Activated CD4-positive, alpha-beta T cell treated with anti-CD3 and anti-CD28 coated beads, Interleukin-2, amount 50 U/mL, for 1 hour (primary cell): ENCODE measurements at regions not wholly inside any gene's neighbourhood (a gene's known extent, or its start where the extent isn't known, plus 50 kb on each side); places are given as distances from the start of the nearest gene placed in this dataset.
"Not testable (repeated sequence)": the region's sequence is repeated elsewhere in the genome, so short reads cannot be mapped to it uniquely, and the experiment has no call there.

ENCODE experiments used
- DNase-seq: peaks from one replicate; pipeline ENCODE4 v3.0.0-alpha.2; 2020

DNA sequence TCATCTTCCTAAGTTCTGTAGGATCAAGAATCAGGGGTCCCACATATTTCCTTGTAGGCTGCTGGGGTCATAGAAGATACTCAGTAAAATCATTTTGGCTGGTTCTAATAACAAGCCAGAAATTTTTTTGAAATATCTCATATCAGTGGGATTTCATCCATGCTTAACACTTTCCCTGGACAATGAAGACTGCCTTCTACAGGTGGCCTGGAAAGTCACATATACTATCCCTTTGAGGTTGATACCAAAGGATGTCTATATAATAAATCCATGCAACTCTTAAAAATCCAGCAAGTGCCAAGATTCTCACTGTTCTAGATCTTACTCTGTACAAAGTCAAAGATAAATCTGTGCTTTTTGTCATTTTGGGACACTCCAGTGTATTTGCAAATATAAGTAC is 225.8 kb upstream of the NEBL start:
- no peak for DNase-seq

DNA sequence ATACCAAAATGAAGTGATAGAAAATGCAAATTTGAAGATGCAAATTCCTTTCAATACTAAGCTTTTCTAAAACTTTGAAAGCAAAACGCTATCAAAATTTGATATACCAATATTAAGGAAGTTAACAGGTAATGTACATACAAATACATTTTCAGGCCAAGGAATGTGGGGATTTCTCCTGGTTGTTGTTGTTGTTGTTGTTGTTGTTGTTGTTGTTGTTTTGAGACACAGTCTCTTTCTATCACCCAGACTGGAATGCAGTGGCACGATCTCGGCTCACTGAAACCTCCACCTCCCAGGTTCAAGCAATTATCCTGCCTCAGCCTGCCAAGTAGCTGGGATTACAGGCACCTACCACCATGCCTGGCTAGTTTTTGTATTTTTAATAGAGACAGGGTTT is 224.7 kb upstream of the NEBL start:
- DNase-seq: not testable (repeated sequence)

DNA sequence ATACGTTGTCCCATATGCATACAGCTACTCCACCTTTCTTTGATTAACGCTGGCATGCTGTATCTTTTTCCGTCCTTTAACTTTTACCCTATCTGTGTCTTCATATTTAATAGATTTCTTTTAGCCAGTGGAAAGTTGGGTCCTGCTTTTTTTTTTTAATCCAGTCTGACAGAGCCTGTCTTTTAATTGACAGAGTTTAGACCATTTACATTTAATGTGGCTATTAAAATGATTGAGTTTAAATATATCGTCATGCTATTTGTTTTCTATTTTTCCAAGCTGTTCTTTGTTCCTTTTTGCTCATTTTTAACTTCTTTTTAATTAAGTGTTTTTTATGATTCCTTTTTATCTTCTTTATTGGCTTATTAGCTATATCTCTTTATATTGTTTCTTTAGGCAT is 217.6 kb upstream of the NEBL start:
- DNase-seq: no peak

DNA sequence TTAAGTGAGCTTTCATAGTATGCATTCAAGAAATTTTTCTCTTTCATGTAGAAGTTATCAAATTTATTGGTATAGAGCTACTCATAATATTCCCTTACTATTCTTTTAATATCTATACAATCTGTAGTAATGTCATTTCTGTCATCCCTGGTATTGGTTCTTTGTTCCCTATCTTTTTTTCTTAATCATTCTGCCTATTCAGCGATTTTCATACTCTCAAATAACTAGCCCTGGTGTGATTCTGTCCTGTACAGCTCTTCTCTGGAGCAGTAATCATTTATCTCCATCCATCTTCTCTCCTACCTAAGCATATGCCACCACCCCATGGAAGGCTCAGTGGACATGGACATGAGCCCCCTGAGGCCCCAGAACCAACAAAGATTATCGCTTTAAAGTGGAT is 213.2 kb upstream of the NEBL start:
- no peak for DNase-seq

DNA sequence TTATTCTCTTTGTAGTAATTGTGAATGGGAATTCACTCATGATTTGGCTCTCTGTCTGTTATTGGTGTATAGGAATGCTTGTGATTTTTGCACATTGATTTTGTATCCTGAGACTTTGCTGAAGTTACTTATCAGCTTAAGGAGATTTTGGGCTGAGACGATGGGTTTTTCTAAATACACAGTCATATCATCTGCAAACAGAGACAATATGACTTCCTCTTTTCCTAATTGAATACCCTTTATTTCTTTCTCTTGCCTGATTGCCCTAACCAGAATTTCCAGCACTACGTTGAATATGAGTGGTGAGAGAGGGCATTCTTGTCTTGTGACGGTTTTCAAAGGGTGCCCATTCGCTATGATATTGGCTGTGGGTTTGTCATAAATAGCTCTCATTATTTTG is 209.8 kb upstream of the NEBL start:
- DNase-seq: not testable (repeated sequence)

DNA sequence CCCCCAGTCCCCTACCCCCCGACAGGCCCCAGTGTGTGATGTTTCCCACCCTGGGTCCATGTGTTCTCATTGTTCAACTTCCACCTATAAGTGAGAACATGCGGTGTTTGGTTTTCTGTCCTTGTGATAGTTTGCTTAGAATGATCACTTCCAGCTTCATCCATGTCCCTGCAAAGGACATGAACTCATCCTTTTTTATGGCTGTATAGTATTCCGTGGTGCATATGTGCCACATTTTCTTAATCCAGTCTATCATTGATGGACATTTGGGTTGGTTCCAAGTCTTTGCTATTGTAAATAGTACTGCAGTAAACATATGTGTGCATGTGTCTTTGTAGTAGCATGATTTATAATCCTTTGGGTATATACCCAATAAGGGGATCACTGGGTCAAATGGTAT is 208.2 kb upstream of the NEBL start:
- not testable (repeated sequence) for DNase-seq

DNA sequence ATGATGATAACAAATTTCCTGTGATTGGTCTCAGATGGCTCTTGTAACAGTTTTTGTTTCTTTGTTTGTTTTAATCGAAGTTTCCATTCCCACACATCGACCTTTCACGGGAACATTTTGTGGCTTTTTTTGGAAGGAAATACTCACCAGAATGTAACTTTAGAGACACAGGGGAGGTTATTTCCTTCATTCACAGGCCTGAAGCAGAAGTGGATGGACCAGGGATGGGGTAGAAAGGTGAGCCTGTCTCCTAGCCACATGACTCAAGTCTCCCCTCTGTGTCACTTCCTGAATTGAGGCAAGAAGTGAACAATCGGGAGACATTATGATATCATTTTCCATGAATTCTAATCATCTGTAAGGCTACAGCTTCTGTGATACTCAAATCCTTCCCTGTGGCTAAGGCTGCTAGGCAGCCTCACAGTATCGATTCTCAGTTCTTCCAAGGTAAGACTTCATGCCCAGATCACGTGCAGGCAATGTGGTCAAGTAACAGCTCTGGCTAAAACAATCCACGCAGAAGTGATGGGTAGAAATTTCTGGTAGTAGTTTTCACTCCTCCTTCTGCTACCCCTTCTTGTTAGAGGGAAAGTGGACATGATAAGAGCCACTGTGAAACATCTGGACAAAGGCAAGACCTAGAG is 203.9 kb upstream of the NEBL start:
- no peak for DNase-seq

DNA sequence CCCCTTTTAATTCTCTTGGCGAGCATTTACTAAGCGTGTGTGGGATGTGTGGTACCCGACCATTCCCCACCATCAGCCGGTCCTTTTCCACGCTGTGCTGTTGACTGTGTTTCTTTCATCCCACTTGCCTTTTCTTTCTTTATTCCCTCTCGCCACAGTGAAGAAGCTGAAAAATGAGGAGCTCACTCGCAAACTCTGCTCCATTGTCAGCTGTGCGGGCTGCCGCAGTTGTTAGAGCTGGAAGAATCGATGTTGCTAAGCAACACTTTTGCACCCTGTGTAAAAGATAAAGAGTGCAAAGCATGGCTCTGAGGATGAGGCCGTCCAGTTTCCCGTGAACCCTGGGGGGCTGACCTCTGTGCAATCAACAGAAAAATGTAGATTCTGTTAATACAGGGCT is 203.1 kb upstream of the NEBL start:
- DNase-seq: no peak

DNA sequence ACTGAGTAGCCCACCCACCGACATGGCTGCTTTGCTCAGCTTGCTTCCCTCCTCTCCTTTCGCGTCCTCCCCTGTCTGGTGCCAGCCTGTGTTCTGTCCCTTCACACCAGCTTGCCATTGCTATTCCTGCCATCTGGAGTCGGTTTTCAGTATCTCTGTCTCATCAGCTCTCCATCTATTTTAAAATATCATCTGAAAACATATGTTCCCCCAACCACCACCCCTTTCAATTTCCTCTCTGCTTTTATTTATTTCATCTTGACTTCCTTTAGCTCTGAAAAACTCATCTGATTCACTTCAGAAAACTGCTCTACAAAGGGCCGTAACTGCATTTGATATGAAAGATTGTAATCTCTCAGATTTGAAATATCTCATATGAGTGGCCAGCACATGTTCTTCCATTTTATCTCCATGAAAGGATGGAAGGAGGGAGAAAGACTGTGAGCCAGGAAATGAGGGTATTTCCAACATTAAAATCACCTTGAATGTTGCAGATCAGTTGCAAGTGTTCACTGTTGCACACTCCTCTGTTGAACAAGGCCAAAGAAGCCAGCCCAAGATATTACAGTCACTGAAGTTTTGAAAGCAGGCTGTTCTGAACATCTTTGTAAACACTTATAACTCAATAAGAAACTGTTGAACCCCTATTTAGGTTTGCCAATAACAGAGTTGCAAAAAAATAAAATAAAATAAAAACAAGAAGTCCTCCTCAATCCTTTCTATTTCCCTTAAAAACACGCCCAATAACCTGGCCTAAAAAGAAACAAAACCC is 202.4 kb upstream of the NEBL start:
- no peak for DNase-seq

DNA sequence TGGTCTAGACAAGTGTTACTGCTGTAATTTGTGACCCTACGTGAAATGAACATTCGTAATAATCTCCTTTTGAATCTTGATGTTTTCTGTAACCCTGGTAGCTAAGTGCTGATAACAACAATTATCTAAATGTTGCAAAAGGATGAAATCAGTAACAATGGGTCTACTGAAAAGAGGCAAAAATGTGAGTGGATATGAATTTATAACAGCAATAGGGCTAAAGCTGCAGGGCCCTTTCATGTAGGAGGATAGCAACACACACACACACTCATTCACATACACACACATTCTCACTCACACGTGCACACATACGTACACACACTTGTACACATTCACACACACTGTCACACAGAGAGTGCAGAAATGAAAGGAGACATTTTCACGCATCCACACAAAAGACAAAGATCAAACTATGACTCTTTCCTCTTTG is 200.8 kb upstream of the NEBL start:
- no peak for DNase-seq

DNA sequence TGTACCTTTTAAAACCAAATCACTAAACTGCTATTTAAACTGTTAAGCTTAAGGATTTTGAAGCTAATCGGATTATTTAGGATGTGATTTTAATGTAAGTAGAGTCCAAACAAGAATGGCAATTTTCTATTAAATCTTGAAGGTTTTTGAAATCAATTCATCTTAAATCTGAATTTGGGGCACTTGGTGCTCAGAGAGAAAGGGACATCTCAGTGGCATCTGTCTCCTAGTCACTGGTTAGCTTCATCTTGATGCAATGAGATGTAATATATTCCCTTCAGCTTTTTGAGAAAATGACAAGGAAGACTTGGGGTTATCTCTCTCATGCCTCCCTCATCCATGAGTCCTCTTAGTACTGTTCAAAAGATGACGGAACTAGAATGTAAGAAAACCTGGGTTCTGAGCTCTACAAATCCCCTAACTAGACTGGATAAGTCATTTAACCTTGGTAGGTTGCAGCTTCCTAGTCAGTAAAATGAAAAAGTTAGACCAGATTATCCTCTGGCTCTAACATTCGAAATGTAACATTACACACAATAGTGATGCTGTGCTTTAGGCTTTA is 198.5 kb upstream of the NEBL start:
- DNase-seq: no peak

DNA sequence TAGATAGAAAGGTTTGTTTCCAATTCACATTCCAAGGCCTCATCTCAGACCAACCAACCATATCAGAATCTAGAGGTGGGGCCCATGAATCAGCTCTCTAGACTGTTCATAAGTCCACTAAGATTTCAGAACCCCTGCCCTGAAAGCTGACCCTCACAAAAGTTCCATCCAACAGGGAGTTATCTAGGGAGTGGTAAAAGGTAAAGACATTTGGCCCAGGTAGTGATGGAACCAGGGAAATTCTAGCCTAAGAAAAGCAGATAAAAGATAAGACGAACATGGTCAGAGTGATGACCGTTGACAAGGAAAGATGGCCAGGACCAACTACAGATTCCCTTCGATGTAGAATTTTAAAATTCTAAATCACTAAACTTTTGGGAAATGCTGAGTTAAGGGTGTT is 198.0 kb upstream of the NEBL start:
- no peak for DNase-seq

DNA sequence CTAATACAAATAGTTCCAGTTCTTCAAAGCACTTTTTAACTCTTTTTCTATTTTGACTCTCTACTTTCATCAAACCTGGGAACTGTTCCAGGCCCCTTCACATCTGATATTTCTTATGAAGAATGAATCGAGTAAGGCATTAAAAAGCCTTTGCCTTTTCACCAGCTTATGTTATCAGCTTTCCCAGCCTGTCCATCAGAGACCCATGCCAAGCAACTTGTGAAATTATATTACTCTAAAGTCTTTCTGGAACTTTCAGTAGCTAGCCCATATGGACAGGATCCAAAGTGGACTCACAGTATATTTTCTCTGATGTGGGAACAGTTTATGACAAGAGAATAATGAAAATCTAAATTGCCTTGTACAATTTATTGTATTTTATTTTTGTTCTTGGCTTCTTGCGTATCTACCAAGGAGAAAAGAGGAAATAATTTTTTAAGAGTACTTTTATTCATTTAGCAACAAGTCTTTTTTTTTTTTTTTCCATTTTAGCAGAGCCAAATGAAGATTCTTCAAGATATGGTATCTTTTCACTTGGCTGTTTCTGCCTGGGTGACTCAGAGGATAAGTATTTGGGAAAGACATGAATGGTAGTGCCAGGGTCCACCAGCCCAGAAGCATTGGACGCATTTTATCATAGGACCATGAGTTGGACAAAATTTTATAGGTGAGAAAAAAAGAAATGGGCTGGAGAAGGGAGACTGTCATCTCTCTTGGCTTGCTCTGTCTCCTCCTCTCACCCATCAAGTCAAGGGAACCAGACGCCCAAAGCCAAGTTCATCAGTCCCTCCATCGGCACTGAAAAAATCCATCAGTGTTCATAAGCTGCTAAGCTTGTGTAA is 195.8 kb upstream of the NEBL start:
- DNase-seq: no peak

DNA sequence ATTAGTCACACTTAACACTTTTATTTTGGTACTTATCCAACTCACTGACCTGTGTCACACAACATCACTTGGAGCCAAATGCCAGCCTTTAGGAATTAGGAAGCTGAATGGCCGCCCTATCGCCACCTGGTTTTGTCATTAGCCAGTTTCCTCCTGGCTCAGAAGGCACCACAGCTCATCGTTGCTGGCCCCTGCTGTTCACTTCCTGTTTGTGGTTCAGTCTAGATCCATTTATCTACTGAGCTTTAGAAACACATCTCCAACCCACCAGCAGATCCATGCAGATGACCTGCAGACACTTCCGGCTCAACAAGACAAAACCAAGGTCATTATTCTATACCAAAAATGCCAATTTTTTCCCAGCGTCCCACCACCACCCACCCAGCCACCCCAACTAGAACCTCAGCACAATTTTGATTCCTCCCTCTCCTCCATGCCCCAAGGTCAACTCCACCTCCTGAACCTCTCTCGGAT is 193.5 kb upstream of the NEBL start:
- no peak for DNase-seq

DNA sequence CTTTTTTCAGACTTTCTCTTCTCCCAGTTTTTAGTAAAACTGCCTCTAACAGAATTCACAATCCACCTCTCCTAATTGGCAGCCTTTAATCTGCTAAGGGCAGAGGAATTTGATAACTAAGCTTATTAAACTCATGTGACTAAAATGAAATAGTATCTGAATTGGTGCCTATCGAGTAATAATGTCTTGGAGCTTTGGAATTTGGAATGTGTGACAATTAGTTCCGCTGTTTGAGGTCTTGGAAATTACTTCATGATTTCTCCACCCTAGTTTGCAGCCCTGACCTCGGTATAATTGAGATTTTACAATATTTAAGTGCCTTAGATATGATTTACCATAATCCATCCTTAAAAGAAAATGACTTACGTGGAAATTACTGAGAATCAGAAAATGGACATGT is 190.4 kb upstream of the NEBL start:
- no peak for DNase-seq

DNA sequence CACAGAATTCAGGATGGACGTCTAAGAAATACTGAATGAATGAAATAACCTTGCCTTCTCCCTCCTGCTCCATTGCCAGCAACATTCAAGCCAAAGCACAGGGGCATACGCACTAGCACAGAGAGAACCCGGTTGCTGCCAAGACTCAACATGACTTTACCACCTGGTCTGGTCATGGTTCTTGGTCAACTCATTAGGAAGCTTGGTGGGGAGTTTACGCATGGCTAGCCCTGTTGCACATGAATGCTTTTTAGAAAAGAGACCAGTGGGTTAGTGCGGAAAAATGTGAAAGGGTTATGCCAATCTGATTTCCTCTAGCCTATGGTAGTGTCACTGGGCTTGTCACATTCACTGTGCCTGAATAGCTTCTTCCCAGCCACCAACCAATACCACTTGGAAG is 187.6 kb upstream of the NEBL start:
- DNase-seq: no peak

DNA sequence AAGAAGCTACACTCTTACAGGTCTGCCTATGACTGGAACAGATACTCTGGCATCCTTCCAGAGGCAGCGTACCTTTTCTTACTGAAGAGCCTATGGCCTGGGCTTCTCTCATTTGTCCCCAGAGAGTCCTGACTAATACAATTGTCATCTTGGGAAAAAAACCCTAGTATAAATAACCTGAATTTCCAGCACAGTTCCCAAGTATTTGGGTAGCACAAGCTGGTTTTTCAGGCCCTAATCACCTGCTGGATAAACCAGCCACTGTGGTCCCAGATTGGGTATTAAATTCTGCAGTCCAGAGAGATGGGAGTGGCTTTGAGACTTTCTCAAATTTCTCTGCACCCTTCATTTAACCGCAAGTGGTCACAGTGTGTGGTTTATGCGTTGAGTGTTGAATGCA is 186.8 kb upstream of the NEBL start:
- no peak for DNase-seq

DNA sequence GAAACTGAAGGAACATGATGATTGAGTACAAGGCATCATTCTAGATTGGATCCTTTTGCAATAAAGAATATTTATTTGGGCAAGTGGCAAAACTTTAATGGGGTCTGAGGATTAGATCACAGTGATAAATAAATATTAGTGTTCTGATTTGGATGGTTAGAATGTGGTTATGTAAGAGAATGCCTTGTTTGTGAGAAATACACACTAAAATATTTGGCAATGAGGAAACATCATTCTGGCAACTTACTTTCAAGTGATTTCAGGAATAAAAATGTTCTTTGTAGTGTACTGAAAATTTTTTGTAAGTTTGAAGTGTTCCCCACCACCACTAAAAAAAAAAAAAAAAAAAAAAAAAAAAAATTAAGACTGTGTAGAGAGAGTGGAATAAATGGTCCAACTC is 185.1 kb upstream of the NEBL start:
- DNase-seq: no peak

DNA sequence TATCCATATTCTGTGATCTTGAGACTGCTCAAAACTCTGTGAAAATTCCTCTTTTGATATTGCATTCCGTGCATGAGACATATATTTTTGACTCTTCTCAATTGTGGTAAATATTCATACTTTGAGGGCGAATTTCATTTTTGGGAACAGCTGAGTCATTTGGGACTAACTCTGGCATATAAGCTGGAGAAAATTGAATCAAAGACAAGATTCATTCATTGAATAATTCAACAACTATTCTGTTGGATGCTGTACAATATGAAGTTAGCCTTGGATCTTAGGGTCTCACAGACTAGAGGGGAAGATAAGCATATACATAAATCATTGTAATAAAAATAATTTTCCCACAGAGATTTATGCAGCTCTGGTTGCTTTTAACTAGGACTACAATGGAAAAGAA is 183.2 kb upstream of the NEBL start:
- DNase-seq: no peak

DNA sequence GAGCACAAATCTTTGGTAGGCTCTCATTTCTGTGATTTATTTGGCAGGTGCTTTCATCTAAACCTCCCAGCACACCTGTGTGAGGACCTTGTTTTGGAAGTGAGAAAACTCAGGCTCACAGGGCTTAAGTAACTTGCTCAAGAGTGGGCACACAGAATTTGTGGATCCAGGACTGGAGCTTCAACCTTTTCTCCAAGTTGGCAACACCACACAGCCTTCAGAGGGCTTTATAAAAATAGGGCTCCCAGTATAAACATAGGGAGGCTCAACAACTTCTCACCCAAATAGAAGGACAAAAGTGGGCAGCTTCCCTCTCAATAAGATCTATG is 182.2 kb upstream of the NEBL start:
- DNase-seq: no peak

DNA sequence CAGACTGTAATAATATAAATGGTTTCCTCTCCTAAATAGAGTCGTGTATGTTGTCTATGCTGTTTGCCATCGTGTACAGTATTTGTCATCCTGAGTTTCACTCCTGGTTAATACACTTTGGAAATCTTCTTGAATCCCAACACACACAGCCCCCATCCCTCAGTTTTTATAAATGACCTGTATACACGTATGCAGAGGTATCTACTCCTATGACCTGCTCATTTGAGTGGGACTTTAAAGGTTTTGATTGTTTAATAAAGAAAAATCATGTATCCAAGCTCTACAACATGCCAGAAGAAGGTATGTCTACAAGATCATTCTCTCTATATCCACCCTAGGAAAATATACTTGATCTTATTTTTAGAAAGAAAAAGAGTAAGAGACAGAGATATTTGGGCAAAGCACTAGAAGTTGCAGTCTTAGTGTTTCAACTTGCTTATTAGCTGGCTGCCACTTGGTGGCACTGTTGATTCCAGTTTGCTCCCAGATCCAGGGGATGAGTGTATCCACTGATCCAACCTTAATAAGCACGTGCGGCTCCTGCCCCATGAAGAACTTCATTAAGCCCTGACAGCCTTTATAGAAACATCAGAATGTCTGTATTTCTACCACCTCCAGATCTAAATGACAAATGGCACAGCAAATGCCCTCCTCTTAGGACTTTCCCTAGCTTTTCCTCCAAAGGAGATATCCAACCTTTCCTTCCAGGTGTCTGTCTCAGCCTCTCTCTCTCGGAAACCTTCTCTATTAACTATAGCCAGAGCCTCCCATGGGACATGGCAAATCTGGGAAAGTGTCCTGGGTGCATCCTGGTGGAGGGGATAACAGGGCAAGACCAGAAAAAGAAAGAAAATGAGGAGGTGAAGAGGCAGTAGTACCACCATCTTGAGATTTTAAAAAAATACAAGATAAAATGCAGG is 181.6 kb upstream of the NEBL start:
- no peak for DNase-seq

DNA sequence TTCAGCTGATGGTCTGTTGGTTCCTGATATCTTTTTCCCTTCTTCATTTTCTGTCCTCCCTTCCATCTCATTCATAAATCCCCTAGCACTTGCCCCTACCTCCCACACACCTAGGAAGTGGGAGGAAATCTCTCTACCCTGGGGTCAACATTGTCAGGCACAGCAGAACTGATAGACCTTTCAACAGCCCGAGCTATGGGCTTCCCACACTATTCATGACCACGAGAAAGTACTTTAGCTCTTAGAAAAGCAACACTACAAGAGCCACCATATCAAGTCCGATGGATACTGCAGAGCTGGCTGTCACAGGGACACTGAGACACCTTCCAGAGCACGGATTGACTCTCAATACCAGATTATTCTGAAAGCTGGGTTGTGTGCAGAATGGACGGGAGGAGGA is 180.6 kb upstream of the NEBL start:
- DNase-seq: no peak

DNA sequence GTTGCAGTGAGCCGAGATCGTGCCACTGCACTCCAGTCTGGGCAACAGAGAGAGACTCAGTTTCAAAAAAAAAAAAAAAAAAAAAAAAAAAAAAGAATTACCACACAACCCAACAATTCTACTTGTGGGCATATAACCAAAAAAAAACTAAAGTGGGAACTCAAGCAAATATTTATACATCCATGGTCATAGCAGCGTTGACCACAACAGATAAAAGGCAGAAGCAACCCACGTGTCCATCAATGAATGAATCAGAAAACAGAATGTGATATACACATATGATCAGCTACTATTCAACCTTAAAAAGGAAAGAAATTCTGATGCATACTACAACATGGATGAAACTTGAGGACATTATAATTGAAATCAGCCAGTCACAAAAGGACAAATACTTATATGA is 179.3 kb upstream of the NEBL start:
- DNase-seq: no peak
